Dendritic cell treated with granulocyte-macrophage colony-stimulating factor and Interleukin-4, amounts not matched to agents 40 ng/mL and 50 ng/mL, for 4 days (primary cell): ENCODE measurements at regions not wholly inside any gene's neighbourhood (a gene's known extent, or its start where the extent isn't known, plus 50 kb on each side); places are given as distances from the start of the nearest gene placed in this dataset.
"Not testable (repeated sequence)": the region's sequence is repeated elsewhere in the genome, so short reads cannot be mapped to it uniquely, and the experiment has no call there.

ENCODE experiments used
- H3K27ac Mint-ChIP-seq: one replicate; pipeline ENCODE4 v1.8.0; 2022; ENCODE audit warnings: mild to moderate bottlenecking, mixed read lengths
- H3K27me3 Mint-ChIP-seq: one replicate; pipeline ENCODE4 v1.8.0; 2022; ENCODE audit warnings: mild to moderate bottlenecking, mixed read lengths
- H3K36me3 Mint-ChIP-seq: one replicate; pipeline ENCODE4 v1.8.0; 2022; ENCODE audit warnings: low read depth, mixed read lengths
- H3K4me1 Mint-ChIP-seq: one replicate; pipeline ENCODE4 v1.8.0; 2022; ENCODE audit warnings: low read depth, mixed read lengths
- H3K4me3 Mint-ChIP-seq: one replicate; pipeline ENCODE4 v1.8.0; 2022; ENCODE audit warnings: mild to moderate bottlenecking, moderate library complexity, mixed read lengths
- H3K9me3 Mint-ChIP-seq: one replicate; pipeline ENCODE4 v1.8.0; 2022; ENCODE audit warnings: mixed read lengths
- intact Hi-C: fragments of 100-400 bp; cut with micrococcal nuclease; formaldehyde crosslinking; loops from one replicate; pipeline ENCODE4 v1.15.0; 2022

GRCh38 chr5:133857595-133858313, 110.7 kb downstream of the C5orf15 start:
- intact Hi-C loops, H3K9me3 Mint-ChIP-seq, H3K27ac Mint-ChIP-seq, H3K4me1 Mint-ChIP-seq, H3K36me3 Mint-ChIP-seq, H3K27me3 Mint-ChIP-seq, H3K4me3 Mint-ChIP-seq: not testable (repeated sequence)

GRCh38 chr5:133854554-133854953, 113.9 kb downstream of the C5orf15 start:
- no peaks in the 10 kb centered on the region for H3K4me1 Mint-ChIP-seq
- intact Hi-C loops, result no loop called here
- H3K9me3 Mint-ChIP-seq, result peaks cover 9% of the 10 kb centered on the region
- peaks cover 3% of the 10 kb centered on the region for H3K27me3 Mint-ChIP-seq
- no peak overlapping the region for H3K27ac Mint-ChIP-seq
- H3K4me3 Mint-ChIP-seq, result no peak overlapping the region
- no peaks in the 10 kb centered on the region for H3K36me3 Mint-ChIP-seq

GRCh38 chr5:133853646-133854365, 114.6 kb downstream of the C5orf15 start:
- Mint-ChIP-seq H3K4me3 (no peak overlapping the region), H3K4me1 (no peaks in the 10 kb centered on the region), H3K27ac (no peak overlapping the region), H3K9me3 (peaks cover 8% of the 10 kb centered on the region), H3K27me3 (peaks cover 3% of the 10 kb centered on the region), H3K36me3 (no peaks in the 10 kb centered on the region)
- intact Hi-C loops, result no loop called here

GRCh38 chr5:133851521-133851920, 116.9 kb downstream of the C5orf15 start:
- H3K36me3 Mint-ChIP-seq, result no peaks in the 10 kb centered on the region
- H3K9me3 Mint-ChIP-seq, result no peaks in the 10 kb centered on the region
- no peak overlapping the region for H3K27ac Mint-ChIP-seq
- H3K4me1 Mint-ChIP-seq, result peaks cover 6% of the 10 kb centered on the region
- H3K27me3 Mint-ChIP-seq, result peaks cover 3% of the 10 kb centered on the region
- intact Hi-C loops, result no loop called here
- no peak overlapping the region for H3K4me3 Mint-ChIP-seq

GRCh38 chr5:133850811-133851210, 117.6 kb downstream of the C5orf15 start:
- Mint-ChIP-seq H3K4me3 (no peak overlapping the region), H3K27ac (no peak overlapping the region), H3K4me1 (peaks cover 6% of the 10 kb centered on the region), H3K9me3 (no peaks in the 10 kb centered on the region), H3K27me3 (peaks cover 3% of the 10 kb centered on the region), H3K36me3 (no peaks in the 10 kb centered on the region)
- intact Hi-C loops, result no loop called here

GRCh38 chr5:133849116-133849515, 119.3 kb downstream of the C5orf15 start:
- Mint-ChIP-seq H3K4me3 (no peak overlapping the region), H3K36me3 (no peaks in the 10 kb centered on the region), H3K4me1 (peaks cover 6% of the 10 kb centered on the region), H3K27me3 (peaks cover 3% of the 10 kb centered on the region), H3K9me3 (no peaks in the 10 kb centered on the region), H3K27ac (no peak overlapping the region)
- intact Hi-C loops, result no loop called here

- H3K36me3 Mint-ChIP-seq, result no peaks in the 10 kb centered on the region
- H3K4me3 Mint-ChIP-seq, result no peak overlapping the region
- intact Hi-C loops, result no loop called here
- no peaks in the 10 kb centered on the region for H3K9me3 Mint-ChIP-seq
- H3K4me1 Mint-ChIP-seq, result peaks cover 6% of the 10 kb centered on the region
- H3K27me3 Mint-ChIP-seq, result no peaks in the 10 kb centered on the region
- no peak overlapping the region for H3K27ac Mint-ChIP-seq
These were observed 120.0 kb downstream of the C5orf15 start for GRCh38 chr5:133848341-133848811.

- Mint-ChIP-seq H3K27ac (no peak overlapping the region), H3K36me3 (no peaks in the 10 kb centered on the region), H3K27me3 (no peaks in the 10 kb centered on the region), H3K4me3 (no peak overlapping the region), H3K4me1 (peaks cover 6% of the 10 kb centered on the region), H3K9me3 (no peaks in the 10 kb centered on the region)
- intact Hi-C loops, result no loop called here
These were observed 120.5 kb downstream of the C5orf15 start for GRCh38 chr5:133847886-133848285.

GRCh38 chr5:133847301-133847700, 121.1 kb downstream of the C5orf15 start:
- Mint-ChIP-seq H3K4me3 (no peak overlapping the region), H3K27ac (no peak overlapping the region), H3K36me3 (no peaks in the 10 kb centered on the region), H3K9me3 (no peaks in the 10 kb centered on the region), H3K27me3 (no peaks in the 10 kb centered on the region), H3K4me1 (peaks cover 6% of the 10 kb centered on the region)
- intact Hi-C loops, result no loop called here

GRCh38 chr5:133846478-133847226, 121.8 kb downstream of the C5orf15 start:
- H3K27ac Mint-ChIP-seq, result no peak overlapping the region
- no peaks in the 10 kb centered on the region for H3K27me3 Mint-ChIP-seq
- intact Hi-C loops, result no loop called here
- H3K36me3 Mint-ChIP-seq, result no peaks in the 10 kb centered on the region
- no peaks in the 10 kb centered on the region for H3K9me3 Mint-ChIP-seq
- peaks cover 6% of the 10 kb centered on the region for H3K4me1 Mint-ChIP-seq
- no peak overlapping the region for H3K4me3 Mint-ChIP-seq

- Mint-ChIP-seq H3K36me3 (no peaks in the 10 kb centered on the region), H3K27ac (no peak overlapping the region), H3K9me3 (no peaks in the 10 kb centered on the region), H3K27me3 (peaks cover 2% of the 10 kb centered on the region), H3K4me3 (no peak overlapping the region), H3K4me1 (peaks cover 6% of the 10 kb centered on the region)
- intact Hi-C loops, result no loop called here
These were observed 123.2 kb downstream of the C5orf15 start for GRCh38 chr5:133845271-133845670.

- no peaks in the 10 kb centered on the region for H3K9me3 Mint-ChIP-seq
- H3K4me3 Mint-ChIP-seq, result no peak overlapping the region
- no peaks in the 10 kb centered on the region for H3K36me3 Mint-ChIP-seq
- H3K27me3 Mint-ChIP-seq, result peaks cover 6% of the 10 kb centered on the region
- intact Hi-C loops, result no loop called here
- H3K4me1 Mint-ChIP-seq, result peaks cover 6% of the 10 kb centered on the region
- no peak overlapping the region for H3K27ac Mint-ChIP-seq
These were observed 123.6 kb downstream of the C5orf15 start for GRCh38 chr5:133844836-133845235.

GRCh38 chr5:133843911-133844310, 124.5 kb downstream of the C5orf15 start:
- H3K4me3 Mint-ChIP-seq, result no peak overlapping the region
- peaks cover 6% of the 10 kb centered on the region for H3K4me1 Mint-ChIP-seq
- peaks cover 10% of the 10 kb centered on the region for H3K27me3 Mint-ChIP-seq
- no peak overlapping the region for H3K27ac Mint-ChIP-seq
- no peaks in the 10 kb centered on the region for H3K9me3 Mint-ChIP-seq
- H3K36me3 Mint-ChIP-seq, result no peaks in the 10 kb centered on the region
- intact Hi-C loops, result no loop called here
